Left lung (tissue), 4 donors: ENCODE measurements at regions not wholly inside any gene's neighbourhood (a gene's known extent, or its start where the extent isn't known, plus 50 kb on each side); places are given as distances from the start of the nearest gene placed in this dataset.

Experiments used
- ATAC-seq: fragments of 200-7000 bp; cut with Tn5 transposase; one replicate; pipeline ENCODE4 v1.9.1; 2020; ENCODE audit warnings: moderate library complexity
- DNase-seq, 4 donors: peaks; one replicate each; pipeline ENCODE4 v3.0.0-alpha.2; 2013 to 2020
- H3K27ac ChIP-seq, 2 donors: fragments of 200-600 bp; sonication (generic) in 1 of 2; one replicate each; pipeline versions ENCODE4 v1.5.0 to v1.8.0; 2020 to 2021
- H3K27me3 ChIP-seq, 2 donors: fragments of 200-600 bp; sonication (generic) in 1 of 2; one replicate each; pipeline versions ENCODE4 v1.5.0 to v1.8.0; 2020 to 2021
- H3K36me3 ChIP-seq, 2 donors: fragments of 200-600 bp; sonication (generic) in 1 of 2; one replicate each; pipeline versions ENCODE4 v1.5.0 to v1.8.0; 2020 to 2021
- H3K4me1 ChIP-seq, 2 donors: fragments of 200-600 bp; one replicate each; pipeline ENCODE4 v1.8.0; 2021
- H3K4me3 ChIP-seq, 2 donors: fragments of 200-600 bp; sonication (generic) in 1 of 2; one replicate each; pipeline versions ENCODE4 v1.5.0 to v1.8.0; 2020 to 2021; ENCODE audit warnings: mild to moderate bottlenecking in 1 of 2
- H3K9me3 ChIP-seq, 2 donors: fragments of 200-600 bp; sonication (generic) in 1 of 2; one replicate each; pipeline versions ENCODE4 v1.5.0 to v1.8.0; 2020 to 2021
- intact Hi-C, 2 donors: fragments of 100-400 bp; cut with DNase I; formaldehyde crosslinking; loops; one replicate each; pipeline versions ENCODE4 v1.11.2 to v1.14.2; 2022
- TF ChIP-seq, protein P1 (sequence below), 2 donors: fragments of 200-600 bp; sonication (generic) in 1 of 2; IDR thresholded peaks; one replicate each; pipeline versions ENCODE4 v1.5.0 to v1.8.0; 2021; ENCODE audit warnings: antibody characterized with exemption in 2 of 2
- donor health status: DM: no; HTN: yes; CAD: no.
- donor health status: DM: no; HTN: no; CAD: no.

GRCh38 chr10:108275895-108276685 lies 1111.6 kb upstream of the SORCS1 start:
- TF ChIP-seq, protein P1, sequence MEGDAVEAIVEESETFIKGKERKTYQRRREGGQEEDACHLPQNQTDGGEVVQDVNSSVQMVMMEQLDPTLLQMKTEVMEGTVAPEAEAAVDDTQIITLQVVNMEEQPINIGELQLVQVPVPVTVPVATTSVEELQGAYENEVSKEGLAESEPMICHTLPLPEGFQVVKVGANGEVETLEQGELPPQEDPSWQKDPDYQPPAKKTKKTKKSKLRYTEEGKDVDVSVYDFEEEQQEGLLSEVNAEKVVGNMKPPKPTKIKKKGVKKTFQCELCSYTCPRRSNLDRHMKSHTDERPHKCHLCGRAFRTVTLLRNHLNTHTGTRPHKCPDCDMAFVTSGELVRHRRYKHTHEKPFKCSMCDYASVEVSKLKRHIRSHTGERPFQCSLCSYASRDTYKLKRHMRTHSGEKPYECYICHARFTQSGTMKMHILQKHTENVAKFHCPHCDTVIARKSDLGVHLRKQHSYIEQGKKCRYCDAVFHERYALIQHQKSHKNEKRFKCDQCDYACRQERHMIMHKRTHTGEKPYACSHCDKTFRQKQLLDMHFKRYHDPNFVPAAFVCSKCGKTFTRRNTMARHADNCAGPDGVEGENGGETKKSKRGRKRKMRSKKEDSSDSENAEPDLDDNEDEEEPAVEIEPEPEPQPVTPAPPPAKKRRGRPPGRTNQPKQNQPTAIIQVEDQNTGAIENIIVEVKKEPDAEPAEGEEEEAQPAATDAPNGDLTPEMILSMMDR (IDR thresholded peaks at IDR 0.05), result no peak
- H3K36me3 ChIP-seq, result no peaks in the 10 kb centered on the region
- no peak overlapping the region for H3K27ac ChIP-seq
- ATAC-seq (no peak), DNase-seq (no peak)
- peaks cover 0 to 6% of the 10 kb centered on the region in 2 donors for H3K9me3 ChIP-seq
- no peaks in the 10 kb centered on the region for H3K27me3 ChIP-seq
- H3K4me3 ChIP-seq, result no peak overlapping the region
- H3K4me1 ChIP-seq, result no peaks in the 10 kb centered on the region
- intact Hi-C loops, result no loop called here

GRCh38 chr10:108260383-108260906 lies 1095.9 kb upstream of the SORCS1 start:
- H3K4me3 ChIP-seq, result no peak overlapping the region
- H3K27ac ChIP-seq, result no peak overlapping the region
- intact Hi-C loops, result no loop called here
- no peaks in the 10 kb centered on the region for H3K27me3 ChIP-seq
- ATAC-seq (no peak), DNase-seq (no peak)
- no peaks in the 10 kb centered on the region for H3K9me3 ChIP-seq
- H3K4me1 ChIP-seq, result no peaks in the 10 kb centered on the region
- TF ChIP-seq, protein P1 (IDR thresholded peaks at IDR 0.05), result no peak
- no peaks in the 10 kb centered on the region for H3K36me3 ChIP-seq

DNA sequence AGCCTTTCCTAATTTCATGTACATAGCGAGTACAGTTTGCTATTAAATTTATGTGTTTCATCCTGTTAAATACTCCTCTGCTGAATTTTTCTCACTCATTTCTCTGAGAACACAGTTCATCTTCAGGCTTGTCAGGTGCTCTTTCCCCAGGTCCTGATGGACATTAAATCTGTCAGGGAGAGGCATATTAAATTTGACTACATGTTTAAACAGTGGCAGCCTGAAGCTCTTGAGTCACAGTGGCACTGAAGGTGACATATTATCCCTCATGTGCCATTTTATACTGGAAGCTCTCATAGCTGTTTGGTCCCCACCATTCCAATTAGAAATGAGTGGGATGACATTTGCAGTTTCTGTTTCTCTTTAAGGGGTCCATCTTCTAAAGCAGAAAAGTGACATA lies 1089.6 kb upstream of the SORCS1 start:
- Histone ChIP-seq H3K27ac (no peak overlapping the region), H3K27me3 (no peaks in the 10 kb centered on the region), H3K4me1 (no peaks in the 10 kb centered on the region), H3K36me3 (no peaks in the 10 kb centered on the region), H3K4me3 (no peak overlapping the region), H3K9me3 (peaks cover 0 to 6% of the 10 kb centered on the region in 2 donors)
- intact Hi-C loops, result no loop called here
- TF ChIP-seq, protein P1 (IDR thresholded peaks at IDR 0.05), result no peak
- DNase-seq (no peak), ATAC-seq (no peak)

- peaks cover 0 to 18% of the 10 kb centered on the region in 2 donors for H3K9me3 ChIP-seq
- no peak overlapping the region for H3K27ac ChIP-seq
- TF ChIP-seq, protein P1 (IDR thresholded peaks at IDR 0.05), result no peak
- DNase-seq, result no peak
- ATAC-seq, result no peak
- H3K36me3 ChIP-seq, result no peaks in the 10 kb centered on the region
- H3K4me1 ChIP-seq, result no peaks in the 10 kb centered on the region
- intact Hi-C loops, result no loop called here
- no peak overlapping the region for H3K4me3 ChIP-seq
- no peaks in the 10 kb centered on the region for H3K27me3 ChIP-seq
These were observed 1088.3 kb upstream of the SORCS1 start for GRCh38 chr10:108252771-108253170.

GRCh38 chr10:108250936-108251620 lies 1086.6 kb upstream of the SORCS1 start:
- H3K4me3 ChIP-seq, result no peak overlapping the region
- no peaks in the 10 kb centered on the region for H3K36me3 ChIP-seq
- H3K27ac ChIP-seq, result no peak overlapping the region
- peaks cover 0 to 34% of the 10 kb centered on the region in 2 donors for H3K9me3 ChIP-seq
- TF ChIP-seq, protein P1 (IDR thresholded peaks at IDR 0.05), result no peak
- no peaks in the 10 kb centered on the region for H3K4me1 ChIP-seq
- H3K27me3 ChIP-seq, result no peaks in the 10 kb centered on the region
- intact Hi-C loops, result no loop called here
- ATAC-seq (no peak), DNase-seq (no peak)
